ENCODE measurements at regions not wholly inside any gene's neighbourhood (a gene's known extent, or its start where the extent isn't known, plus 50 kb on each side); places are given as distances from the start of the nearest gene placed in this dataset.

DNA sequence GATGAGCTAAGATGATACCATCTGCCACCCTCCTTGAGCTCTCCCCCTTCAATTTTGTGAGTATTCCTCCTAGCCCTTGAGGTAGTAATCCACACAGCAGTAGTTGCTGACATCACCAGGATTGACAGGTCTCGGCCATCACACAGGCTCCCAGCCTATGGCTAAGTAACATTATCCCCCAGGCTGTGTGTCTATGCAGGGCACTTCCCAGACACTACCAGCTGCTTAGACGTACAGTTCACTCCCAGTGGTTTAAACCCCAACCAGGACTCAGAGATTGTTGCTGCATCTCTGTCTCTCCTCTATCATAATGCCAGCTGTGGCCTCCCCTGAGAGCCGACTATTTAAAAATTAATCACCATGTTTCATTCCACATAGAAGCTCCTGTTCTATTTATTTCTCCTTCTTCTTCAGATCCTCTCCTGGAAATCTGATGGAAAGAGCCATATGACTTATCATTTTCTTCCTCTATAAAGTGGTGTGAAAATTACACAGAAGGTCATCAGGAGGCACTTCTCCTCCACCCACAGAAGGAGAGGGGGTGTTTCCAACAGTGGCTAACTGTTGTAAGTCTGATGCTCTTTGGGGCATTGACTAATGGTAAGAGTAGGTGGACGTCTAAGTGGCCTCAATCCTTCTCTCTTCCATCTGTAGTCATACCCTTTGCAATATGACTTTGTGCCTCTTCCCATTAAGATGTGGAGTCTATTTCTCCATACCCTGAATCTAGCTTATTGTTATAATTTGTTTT, 396.3 kb downstream of the SETD4 start:
- ATAC-seq (no peak), DNase-seq (no peak)
- H3K4me3 ChIP-seq (ENCODE audit: low read length): no peak overlapping the region
- H3K9me3 ChIP-seq (ENCODE audit: control insufficient read depth, low read length): no peaks in the 10 kb centered on the region
- no peaks in the 10 kb centered on the region for H3K4me1 ChIP-seq (ENCODE audit: control insufficient read depth, insufficient read depth, low read length)
- intact Hi-C loops (cut with DNase I): no loop called here
- no peak overlapping the region for H3K27ac ChIP-seq (ENCODE audit: low read length)
- no peaks in the 10 kb centered on the region for H3K27me3 ChIP-seq (ENCODE audit: control insufficient read depth, insufficient read depth)
- 71% methylated on average over 4 of the region's 4 CpGs for WGBS

DNA sequence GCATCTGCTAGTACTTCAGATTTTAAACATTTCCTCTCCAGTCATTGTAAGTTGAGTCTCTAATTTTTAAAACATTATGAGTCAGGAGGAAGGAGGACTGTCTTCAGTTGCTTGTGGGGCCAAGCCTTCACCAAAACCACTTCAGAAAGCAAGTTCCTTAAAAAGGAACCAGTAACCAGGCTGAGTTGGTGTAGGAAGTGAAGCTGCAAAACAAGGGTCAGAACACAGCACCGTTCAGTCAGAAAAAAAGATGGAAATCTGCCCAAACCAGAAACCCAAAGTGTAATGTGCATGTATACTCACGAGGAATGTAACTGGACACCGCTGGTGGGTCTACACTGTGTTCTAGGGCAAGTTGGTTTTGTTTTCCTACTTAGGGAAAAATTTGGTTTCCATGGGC, 402.1 kb downstream of the SETD4 start:
- intact Hi-C loops (cut with DNase I): no loop called here
- no peak for ATAC-seq
- H3K27ac ChIP-seq (ENCODE audit: low read length): no peak overlapping the region

GRCh38 chr21:35652872-35653271, 407.5 kb downstream of the SETD4 start:
- WGBS: 74% methylated on average over 2 of the region's 2 CpGs
- no peaks in the 10 kb centered on the region for H3K9me3 ChIP-seq (ENCODE audit: control insufficient read depth, low read length)
- H3K27ac ChIP-seq (ENCODE audit: low read length): no peak overlapping the region
- no peaks in the 10 kb centered on the region for H3K4me1 ChIP-seq (ENCODE audit: control insufficient read depth, insufficient read depth, low read length)
- no peaks in the 10 kb centered on the region for H3K27me3 ChIP-seq (ENCODE audit: control insufficient read depth, insufficient read depth)
- H3K4me3 ChIP-seq (ENCODE audit: low read length): no peak overlapping the region
- no peak for ATAC-seq
- DNase-seq: no peak
- intact Hi-C loops (cut with DNase I): no loop called here

More for the DNA sequence above, 402.1 kb downstream of the SETD4 start:
- 47% methylated on average over 3 of the region's 3 CpGs for WGBS
- Histone ChIP-seq H3K4me1 (ENCODE audit: control insufficient read depth, insufficient read depth, low read length) (no peaks in the 10 kb centered on the region), H3K9me3 (ENCODE audit: control insufficient read depth, low read length) (no peaks in the 10 kb centered on the region), H3K4me3 (ENCODE audit: low read length) (no peak overlapping the region), H3K27me3 (ENCODE audit: control insufficient read depth, insufficient read depth) (no peaks in the 10 kb centered on the region)
- DNase-seq: no peak

DNA sequence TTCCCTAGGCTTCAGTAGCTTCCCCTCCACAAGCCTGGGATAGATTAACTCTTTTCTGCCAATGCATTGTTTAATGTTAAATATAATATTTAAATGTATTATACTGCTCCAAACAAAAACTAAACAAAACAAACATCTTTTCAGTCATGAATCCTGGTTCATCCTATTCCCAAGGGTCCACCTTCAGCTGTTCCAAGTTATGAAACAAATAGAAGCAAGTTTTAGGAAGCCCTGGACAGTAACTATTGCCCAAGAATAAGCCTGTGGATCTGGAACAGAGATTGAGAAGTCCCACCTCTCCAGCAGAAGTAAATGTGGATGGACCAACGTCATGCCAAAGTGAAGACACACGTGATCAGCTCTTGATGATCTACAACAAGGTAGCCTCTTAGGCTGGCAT, 408.1 kb downstream of the SETD4 start:
- WGBS: 72% methylated on average over 2 of the region's 2 CpGs
- Histone ChIP-seq H3K27me3 (ENCODE audit: control insufficient read depth, insufficient read depth) (no peaks in the 10 kb centered on the region), H3K9me3 (ENCODE audit: control insufficient read depth, low read length) (no peaks in the 10 kb centered on the region), H3K27ac (ENCODE audit: low read length) (no peak overlapping the region), H3K4me3 (ENCODE audit: low read length) (no peak overlapping the region), H3K4me1 (ENCODE audit: control insufficient read depth, insufficient read depth, low read length) (no peaks in the 10 kb centered on the region)
- intact Hi-C loops (cut with DNase I): no loop called here
- DNase-seq (no peak), ATAC-seq (no peak)

DNA sequence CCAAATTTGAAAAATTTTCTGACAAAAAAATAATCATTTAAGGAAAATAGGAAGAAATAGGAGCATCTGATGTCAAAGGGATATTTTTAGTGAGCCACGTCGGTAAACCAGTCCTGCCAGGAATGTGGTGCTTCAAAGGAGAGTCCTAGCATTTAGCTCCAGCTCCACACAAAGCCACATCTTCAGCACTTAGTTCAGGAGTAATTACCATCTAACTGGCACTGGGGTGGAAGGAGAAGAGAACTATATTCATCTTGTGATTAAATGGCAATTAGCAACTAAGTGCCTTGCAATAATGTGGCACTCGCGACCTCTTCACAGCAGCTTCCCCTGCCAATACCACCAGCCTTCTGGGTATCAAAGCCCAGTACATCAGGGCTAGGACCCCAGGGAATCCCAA, 409.1 kb downstream of the SETD4 start:
- Histone ChIP-seq H3K27ac (ENCODE audit: low read length) (no peak overlapping the region), H3K4me1 (ENCODE audit: control insufficient read depth, insufficient read depth, low read length) (no peaks in the 10 kb centered on the region), H3K4me3 (ENCODE audit: low read length) (no peak overlapping the region), H3K9me3 (ENCODE audit: control insufficient read depth, low read length) (no peaks in the 10 kb centered on the region), H3K27me3 (ENCODE audit: control insufficient read depth, insufficient read depth) (no peaks in the 10 kb centered on the region)
- no peak for DNase-seq
- ATAC-seq: no peak
- intact Hi-C loops (cut with DNase I): no loop called here
- 50% methylated on average over 4 of the region's 4 CpGs for WGBS

DNA sequence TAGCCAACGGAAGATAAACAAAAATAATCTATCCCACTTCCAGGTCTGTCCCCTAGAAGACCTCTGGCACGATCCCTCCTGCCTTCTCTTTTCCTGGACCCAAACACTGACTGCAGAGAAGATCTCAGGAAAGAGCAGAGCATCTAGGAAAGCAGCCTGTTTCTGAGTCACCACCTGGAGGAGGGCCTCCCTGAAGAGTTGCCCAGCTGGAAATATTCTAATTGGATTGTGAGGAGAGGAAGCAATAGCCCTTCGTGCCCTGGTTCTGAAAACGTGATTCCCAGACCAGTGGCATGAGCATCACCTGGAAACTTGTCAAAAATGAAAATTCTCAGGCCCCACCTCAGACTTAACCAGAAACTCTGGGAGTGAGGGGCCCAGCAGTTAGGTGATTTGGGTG, 411.1 kb downstream of the SETD4 start:
- no peak for ATAC-seq
- Histone ChIP-seq H3K27ac (ENCODE audit: low read length) (no peak overlapping the region), H3K27me3 (ENCODE audit: control insufficient read depth, insufficient read depth) (no peaks in the 10 kb centered on the region), H3K9me3 (ENCODE audit: control insufficient read depth, low read length) (no peaks in the 10 kb centered on the region), H3K4me3 (ENCODE audit: low read length) (no peak overlapping the region), H3K4me1 (ENCODE audit: control insufficient read depth, insufficient read depth, low read length) (no peaks in the 10 kb centered on the region)
- intact Hi-C loops (cut with DNase I): no loop called here
- no peak for DNase-seq
- WGBS: 24% methylated on average over 4 of the region's 4 CpGs

DNA sequence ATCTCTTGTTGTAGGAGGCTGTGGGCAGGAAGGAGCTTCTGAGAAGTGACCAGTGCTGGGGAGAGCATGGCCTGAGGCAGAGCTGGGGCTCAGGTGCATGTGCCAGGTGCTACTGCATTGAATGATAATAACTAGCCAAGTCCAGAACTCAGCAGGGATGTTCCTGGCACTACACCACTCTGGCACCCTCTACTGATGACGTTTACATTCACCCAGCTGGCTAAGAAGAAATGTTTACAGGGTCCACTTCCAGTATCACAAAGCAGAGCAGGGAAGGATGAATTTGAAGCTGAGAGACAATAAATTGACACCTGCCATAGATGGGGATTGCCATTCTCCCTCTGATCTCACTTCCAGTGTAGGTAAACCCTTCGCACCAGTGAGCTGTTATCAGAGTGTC, 411.8 kb downstream of the SETD4 start:
- Histone ChIP-seq H3K4me3 (ENCODE audit: low read length) (no peak overlapping the region), H3K9me3 (ENCODE audit: control insufficient read depth, low read length) (no peaks in the 10 kb centered on the region), H3K4me1 (ENCODE audit: control insufficient read depth, insufficient read depth, low read length) (no peaks in the 10 kb centered on the region), H3K27ac (ENCODE audit: low read length) (no peak overlapping the region), H3K27me3 (ENCODE audit: control insufficient read depth, insufficient read depth) (no peaks in the 10 kb centered on the region)
- 37% methylated on average over 2 of the region's 2 CpGs for WGBS
- ATAC-seq (no peak), DNase-seq (no peak)
- intact Hi-C loops (cut with DNase I): no loop called here

GRCh38 chr21:35646606-35647005, 413.7 kb downstream of the SETD4 start:
- WGBS: 82% methylated on average over 2 of the region's 2 CpGs
- ATAC-seq: no peak
- Histone ChIP-seq H3K4me1 (ENCODE audit: control insufficient read depth, insufficient read depth, low read length) (no peaks in the 10 kb centered on the region), H3K4me3 (ENCODE audit: low read length) (no peak overlapping the region), H3K9me3 (ENCODE audit: control insufficient read depth, low read length) (no peaks in the 10 kb centered on the region), H3K27me3 (ENCODE audit: control insufficient read depth, insufficient read depth) (no peaks in the 10 kb centered on the region), H3K27ac (ENCODE audit: low read length) (no peak overlapping the region)
- intact Hi-C loops (cut with DNase I): no loop called here
- no peak for DNase-seq

DNA sequence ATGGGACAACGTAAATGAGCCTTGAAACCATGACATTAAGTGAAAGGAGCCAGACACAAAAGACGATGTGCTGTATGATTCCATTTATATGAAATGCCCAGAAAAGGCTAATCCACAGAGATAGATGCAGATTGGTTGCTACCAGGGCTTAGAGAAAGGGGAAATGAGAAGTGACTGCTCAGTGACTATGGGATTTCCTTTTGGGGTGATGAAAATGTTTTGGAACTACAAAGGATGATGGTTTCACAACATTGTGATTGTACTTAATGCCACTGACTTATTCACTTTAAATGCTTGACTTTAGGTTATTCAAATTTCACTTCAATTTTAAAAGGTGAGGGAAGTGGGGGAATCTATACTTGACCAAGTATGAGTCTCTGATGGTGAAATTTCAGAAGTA, 414.3 kb downstream of the SETD4 start:
- Histone ChIP-seq H3K27me3 (ENCODE audit: control insufficient read depth, insufficient read depth) (no peaks in the 10 kb centered on the region), H3K4me3 (ENCODE audit: low read length) (no peak overlapping the region), H3K9me3 (ENCODE audit: control insufficient read depth, low read length) (no peaks in the 10 kb centered on the region), H3K27ac (ENCODE audit: low read length) (no peak overlapping the region), H3K4me1 (ENCODE audit: control insufficient read depth, insufficient read depth, low read length) (no peaks in the 10 kb centered on the region)
- DNase-seq (no peak), ATAC-seq (no peak)
- WGBS: 92% methylated on average over 2 of the region's 2 CpGs
- intact Hi-C loops (cut with DNase I): no loop called here

DNA sequence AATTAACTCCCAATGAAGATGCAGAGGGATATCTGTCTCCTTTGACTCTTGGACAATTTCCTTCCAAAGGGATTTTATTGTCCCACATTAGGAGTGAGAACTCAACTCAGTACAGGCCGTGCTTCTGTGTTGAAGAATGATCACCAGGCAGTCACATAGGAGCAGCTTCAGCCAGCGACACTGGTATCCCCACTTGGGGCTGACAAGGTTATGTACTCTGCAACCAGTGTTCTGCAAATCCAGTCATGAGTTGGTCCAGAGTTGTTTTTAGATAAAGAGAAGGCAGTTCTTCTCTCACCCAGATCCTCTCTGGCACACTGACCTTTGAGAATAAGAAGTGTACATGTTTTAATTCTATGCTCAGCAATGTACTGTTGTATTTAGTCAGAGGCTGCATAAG, 415.8 kb downstream of the SETD4 start:
- H3K4me1 ChIP-seq (ENCODE audit: control insufficient read depth, insufficient read depth, low read length): no peaks in the 10 kb centered on the region
- WGBS: 83% methylated on average over 2 of the region's 2 CpGs
- intact Hi-C loops (cut with DNase I): no loop called here
- DNase-seq (no peak), ATAC-seq (no peak)
- no peak overlapping the region for H3K27ac ChIP-seq (ENCODE audit: low read length)
- no peak overlapping the region for H3K4me3 ChIP-seq (ENCODE audit: low read length)
- H3K9me3 ChIP-seq (ENCODE audit: control insufficient read depth, low read length): no peaks in the 10 kb centered on the region
- H3K27me3 ChIP-seq (ENCODE audit: control insufficient read depth, insufficient read depth): no peaks in the 10 kb centered on the region

DNA sequence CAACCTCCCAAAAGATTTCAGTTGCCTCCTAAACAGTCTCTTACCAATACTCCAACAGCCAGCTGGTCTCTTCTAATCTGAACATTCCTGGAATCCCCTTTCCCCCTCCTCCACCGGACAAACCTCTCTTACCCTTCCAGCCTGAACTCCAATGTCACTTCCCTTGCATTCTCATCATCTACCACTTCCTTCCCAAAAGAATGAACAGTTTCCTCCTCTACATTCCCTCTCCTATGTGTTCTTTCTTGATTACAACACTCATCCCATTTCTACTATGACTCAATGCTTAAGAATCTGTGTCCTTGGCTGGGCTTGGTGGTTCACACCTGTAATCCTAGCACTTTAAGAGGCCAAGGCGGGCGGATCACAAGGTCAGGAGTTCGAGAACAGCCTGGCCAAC, 417.1 kb downstream of the SETD4 start:
- Histone ChIP-seq H3K27ac (ENCODE audit: low read length) (no peak overlapping the region), H3K4me3 (ENCODE audit: low read length) (no peak overlapping the region), H3K27me3 (ENCODE audit: control insufficient read depth, insufficient read depth) (no peaks in the 10 kb centered on the region), H3K4me1 (ENCODE audit: control insufficient read depth, insufficient read depth, low read length) (no peaks in the 10 kb centered on the region), H3K9me3 (ENCODE audit: control insufficient read depth, low read length) (no peaks in the 10 kb centered on the region)
- no peak for ATAC-seq
- DNase-seq: no peak
- intact Hi-C loops (cut with DNase I): no loop called here
- 71% methylated on average over 4 of the region's 4 CpGs for WGBS
